HEK293 (cell line): ENCODE measurements at regions not wholly inside any gene's neighbourhood (a gene's known extent, or its start where the extent isn't known, plus 50 kb on each side); places are given as distances from the start of the nearest gene placed in this dataset.

Source experiments
- CTCF ChIA-PET: fragments of 350-600 bp; formaldehyde crosslinking; extraction: SDS; loops from one replicate; lab custom pipeline; 2021; ENCODE audit warnings: antibody characterized with exemption; lab: Yijun Ruan, JAX
- POLR2A ChIA-PET: fragments of 300-600 bp; formaldehyde crosslinking; extraction: SDS; loops from one replicate; lab custom pipeline; 2020; ENCODE audit warnings: antibody characterized with exemption, inconsistent platforms; lab: Yijun Ruan, JAX
- H3K27ac ChIP-seq: fragments of 200-500 bp; sonication (Bioruptor generic); 2 replicates; pipeline ENCODE4 v1.5.1; 2014; ENCODE audit warnings: low read depth, low read length, control low read depth, inconsistent platforms; ENCODE audit errors: extremely low read depth
- H3K36me3 ChIP-seq, 2 experiments: fragments of 200-500 bp in 1 of 2; sonication (Bioruptor generic) in 1 of 2; 1 replicate in 1 of 2; 2 replicates in 1 of 2; pipeline ENCODE4 v1.5.1; 2014 to 2017; ENCODE audit warnings: inconsistent platforms in 2 of 2, low read length in 2 of 2; ENCODE audit not compliant: control insufficient read depth in 2 of 2, insufficient read depth in 1 of 2
- H3K4me1 ChIP-seq: fragments of 200-500 bp; sonication (Bioruptor generic); 2 replicates; pipeline ENCODE4 v1.5.1; 2014; ENCODE audit warnings: mild to moderate bottlenecking, low read length, inconsistent platforms; ENCODE audit not compliant: control insufficient read depth, insufficient read depth
- H3K4me3 ChIP-seq: 2 replicates; pipeline ENCODE4 v1.5.1; 2011; ENCODE audit warnings: low read depth, mild to moderate bottlenecking, control low read depth, low read length, moderate library complexity
- H3K9me3 ChIP-seq: fragments of 200-500 bp; sonication (Bioruptor generic); 2 replicates; pipeline ENCODE4 v1.5.1; 2014; ENCODE audit warnings: low read depth, low read length, inconsistent platforms; ENCODE audit not compliant: control insufficient read depth, insufficient read depth
- BCL11B ChIP-seq: fragments of 450-650 bp; formaldehyde crosslinking; IDR thresholded peaks from 2 replicates; pipeline ENCODE4 v1.5.1; 2016; ENCODE audit warnings: low read depth, missing biosample characterization, missing genetic modification characterization
- BCL6B ChIP-seq: fragments of 450-650 bp; formaldehyde crosslinking; IDR thresholded peaks from 2 replicates; pipeline ENCODE4 v1.5.1; 2017; ENCODE audit warnings: missing biosample characterization, missing genetic modification characterization
- KLF7 ChIP-seq: fragments of 450-650 bp; formaldehyde crosslinking; IDR thresholded peaks from 2 replicates; pipeline ENCODE4 v1.5.1; 2016; ENCODE audit warnings: missing biosample characterization, missing genetic modification characterization, borderline replicate concordance
- KLF8 ChIP-seq: fragments of 450-650 bp; formaldehyde crosslinking; IDR thresholded peaks from 2 replicates; pipeline ENCODE4 v1.5.1; 2016; ENCODE audit warnings: missing biosample characterization, missing genetic modification characterization
- MEIS1 ChIP-seq: sonication (generic); formaldehyde crosslinking; IDR thresholded peaks from 2 replicates; pipeline ENCODE4 v1.8.1; 2022; ENCODE audit warnings: missing genetic modification reagents, mild to moderate bottlenecking, borderline replicate concordance
- PRDM6 ChIP-seq: fragments of 450-650 bp; formaldehyde crosslinking; IDR thresholded peaks from 2 replicates; pipeline ENCODE4 v1.5.1; 2017; ENCODE audit warnings: missing biosample characterization, missing genetic modification characterization
- ZBTB10 ChIP-seq: fragments of 450-650 bp; formaldehyde crosslinking; IDR thresholded peaks from 2 replicates; pipeline ENCODE4 v1.5.1; 2016; ENCODE audit warnings: missing biosample characterization, missing genetic modification characterization
- ZBTB20 ChIP-seq: fragments of 450-650 bp; formaldehyde crosslinking; IDR thresholded peaks from 2 replicates; pipeline ENCODE4 v1.5.1; 2016; ENCODE audit warnings: missing biosample characterization, missing genetic modification characterization
- ZBTB21 ChIP-seq: fragments of 450-650 bp; formaldehyde crosslinking; IDR thresholded peaks from 2 replicates; pipeline ENCODE4 v1.5.1; 2017; ENCODE audit warnings: missing biosample characterization, missing genetic modification characterization
- ZBTB7A ChIP-seq: fragments of 450-650 bp; formaldehyde crosslinking; IDR thresholded peaks from 2 replicates; pipeline ENCODE4 v1.5.1; 2016; ENCODE audit warnings: low read depth, missing biosample characterization, missing genetic modification characterization
- ZIC2 ChIP-seq: fragments of 450-650 bp; formaldehyde crosslinking; IDR thresholded peaks from 2 replicates; pipeline ENCODE4 v1.5.1; 2016; ENCODE audit warnings: missing biosample characterization, missing genetic modification characterization
- ZNF239 ChIP-seq: fragments of 450-650 bp; formaldehyde crosslinking; IDR thresholded peaks from 2 replicates; pipeline ENCODE4 v1.5.1; 2016; ENCODE audit warnings: missing biosample characterization, missing genetic modification characterization
- ZNF280C ChIP-seq: fragments of 450-650 bp; formaldehyde crosslinking; IDR thresholded peaks from 2 replicates; pipeline ENCODE4 v1.5.1; 2016; ENCODE audit warnings: missing biosample characterization, missing genetic modification characterization
- ZNF302 ChIP-seq: fragments of 450-650 bp; formaldehyde crosslinking; IDR thresholded peaks from 2 replicates; pipeline ENCODE4 v1.5.1; 2016; ENCODE audit warnings: missing biosample characterization, missing genetic modification characterization, low read depth
- ZNF324 ChIP-seq: fragments of 450-650 bp; formaldehyde crosslinking; IDR thresholded peaks from 2 replicates; pipeline ENCODE4 v1.5.1; 2016; ENCODE audit warnings: missing biosample characterization, missing genetic modification characterization
- ZNF791 ChIP-seq: fragments of 450-650 bp; formaldehyde crosslinking; IDR thresholded peaks from 2 replicates; pipeline ENCODE4 v1.5.1; 2016; ENCODE audit warnings: missing biosample characterization, missing genetic modification characterization

- no peak for TF ChIP-seq BCL6B
Measured at GRCh38 chr9:1881708-1882295, 133.3 kb upstream of the SMARCA2 start (continued).

GRCh38 chr9:1882711-1883403, 132.3 kb upstream of the SMARCA2 start:
- CTCF ChIA-PET: interaction anchor here (0.7 to 2.0 kb wide), 3 partner anchors 13 to 1637 kb away, joined by 3 to 6 read pairs (median 3); no protein-coding TSS in a partner anchor
- Histone ChIP-seq H3K36me3 (no peaks in the 10 kb centered on the region), H3K4me3 (no peak overlapping the region), H3K4me1 (no peaks in the 10 kb centered on the region), H3K9me3 (no peaks in the 10 kb centered on the region), H3K27ac (no peak overlapping the region)
- TF ChIP-seq MEIS1 (CRISPR knock-in tag): no peak
- no peak for TF ChIP-seq ZNF324 (tag by site-specific recombination)
- no peak for TF ChIP-seq ZIC2 (tag by site-specific recombination)
- no peak for TF ChIP-seq ZBTB20 (tag by site-specific recombination)
- no peak for TF ChIP-seq ZBTB21 (tag by site-specific recombination)
- no peak for TF ChIP-seq KLF7
- TF ChIP-seq BCL11B: no peak
- no peak for TF ChIP-seq PRDM6 (tag by site-specific recombination)
- no peak for TF ChIP-seq ZNF791 (tag by site-specific recombination)
- TF ChIP-seq ZNF302 (tag by site-specific recombination): no peak
- TF ChIP-seq ZBTB10 (tag by site-specific recombination): no peak
- TF ChIP-seq ZBTB7A (tag by site-specific recombination): no peak
- TF ChIP-seq ZNF239 (tag by site-specific recombination): no peak
- TF ChIP-seq ZNF280C (tag by site-specific recombination): no peak
- no peak for TF ChIP-seq KLF8
- POLR2A ChIA-PET: no interaction called here
